ENCODE measurements at regions not wholly inside any gene's neighbourhood (a gene's known extent, or its start where the extent isn't known, plus 50 kb on each side); places are given as distances from the start of the nearest gene placed in this dataset.
"Not testable (repeated sequence)": the region's sequence is repeated elsewhere in the genome, so short reads cannot be mapped to it uniquely, and the experiment has no call there.

DNA sequence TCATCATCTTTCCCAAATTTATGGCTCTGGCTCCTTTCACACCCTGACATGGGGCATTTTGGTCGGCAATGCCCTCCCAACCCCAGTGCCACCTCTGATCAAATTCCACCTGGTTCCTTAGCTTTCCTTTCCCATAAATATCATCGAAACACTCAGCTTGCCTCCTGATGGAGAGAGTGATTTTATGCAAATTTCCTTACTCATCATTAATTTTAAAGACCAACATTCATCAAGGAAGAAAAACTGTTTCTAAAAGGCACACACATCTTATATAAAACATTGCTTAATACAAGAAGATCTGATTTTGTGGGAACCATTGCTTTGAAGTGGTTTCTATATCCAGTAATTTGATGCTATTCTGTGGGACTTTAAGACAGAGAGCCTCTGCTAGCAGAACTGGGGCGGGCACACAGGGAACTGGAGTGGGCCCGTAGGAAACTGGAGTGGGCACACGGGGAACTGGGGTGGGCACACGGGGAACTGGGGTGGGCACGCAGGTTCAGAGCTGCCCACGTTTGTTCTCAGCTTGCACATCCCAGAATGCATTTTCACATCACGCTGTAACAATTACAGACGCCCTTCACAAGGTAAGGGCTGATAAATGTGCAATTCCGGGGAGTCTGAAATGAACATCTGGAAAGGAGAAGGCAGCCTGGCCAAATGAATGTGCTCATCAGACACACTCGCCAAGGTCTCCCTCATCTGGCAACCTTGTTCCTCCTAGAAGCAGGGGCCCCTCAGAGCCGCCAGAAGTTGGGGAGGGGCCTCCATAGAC lies 174.2 kb downstream of the RTP5 start:
- Histone ChIP-seq H3K4me3 (ENCODE audit: low read depth, low read length) (no peak overlapping the region), H3K9me3 (ENCODE audit: control insufficient read depth, insufficient read depth, low read length) (no peaks in the 10 kb centered on the region), H3K36me3 (ENCODE audit: control insufficient read depth, insufficient read depth, low read length) (no peaks in the 10 kb centered on the region), H3K9ac (ENCODE audit: low read depth, low read length) (no peak overlapping the region), H3K4me1 (ENCODE audit: control insufficient read depth, insufficient read depth, low read length) (no peaks in the 10 kb centered on the region), H3K27me3 (ENCODE audit: control insufficient read depth, insufficient read depth, low read length) (peaks cover 82% of the 10 kb centered on the region)

DNA sequence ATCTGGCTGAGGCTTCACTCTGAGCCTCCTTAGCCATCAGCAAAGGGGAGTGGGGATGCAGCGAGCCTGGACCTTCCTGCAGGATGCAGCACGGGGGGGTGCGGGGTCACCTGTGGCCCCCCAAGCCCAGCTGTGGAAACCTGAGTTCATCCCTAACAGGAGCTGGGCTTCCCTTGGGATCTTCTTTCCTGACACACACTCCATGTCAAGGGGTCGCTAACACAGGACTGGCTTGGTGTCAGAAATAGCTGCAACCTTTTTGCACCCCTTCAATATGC lies 174.7 kb downstream of the RTP5 start:
- no peak overlapping the region for H3K4me3 ChIP-seq (ENCODE audit: low read depth, low read length)
- no peaks in the 10 kb centered on the region for H3K36me3 ChIP-seq (ENCODE audit: control insufficient read depth, insufficient read depth, low read length)
- no peak overlapping the region for H3K9ac ChIP-seq (ENCODE audit: low read depth, low read length)
- no peaks in the 10 kb centered on the region for H3K9me3 ChIP-seq (ENCODE audit: control insufficient read depth, insufficient read depth, low read length)
- peaks cover 82% of the 10 kb centered on the region for H3K27me3 ChIP-seq (ENCODE audit: control insufficient read depth, insufficient read depth, low read length)
- H3K4me1 ChIP-seq (ENCODE audit: control insufficient read depth, insufficient read depth, low read length) = no peaks in the 10 kb centered on the region

DNA sequence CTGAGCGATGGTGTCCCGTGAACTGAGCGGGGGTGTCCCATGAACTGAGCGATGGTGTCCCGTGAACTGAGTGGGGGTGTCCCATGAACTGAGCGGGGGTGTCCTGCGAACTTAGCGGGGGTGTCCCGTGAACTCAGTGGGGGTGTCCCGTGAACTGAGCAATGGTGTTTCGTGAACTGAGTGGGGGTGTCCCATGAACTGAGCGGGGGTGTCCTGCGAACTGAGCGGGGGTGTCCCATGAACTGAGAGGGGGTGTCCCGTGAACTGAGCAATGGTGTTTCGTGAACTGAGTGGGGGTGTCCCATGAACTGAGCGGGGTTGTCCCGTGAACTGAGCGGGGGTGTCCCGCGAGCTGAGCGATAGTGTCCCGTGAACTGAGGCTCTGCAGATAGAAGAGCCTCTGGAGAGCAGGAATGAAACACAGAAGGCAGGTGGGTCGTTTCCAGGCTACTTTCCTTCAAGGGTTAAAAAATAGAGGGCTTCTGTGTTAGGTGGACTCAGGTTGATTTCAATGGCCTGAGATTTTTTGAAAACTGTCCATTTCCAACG lies 176.1 kb downstream of the RTP5 start:
- not testable (repeated sequence) for H3K9me3 ChIP-seq (ENCODE audit: control insufficient read depth, insufficient read depth, low read length); H3K4me1 ChIP-seq (ENCODE audit: control insufficient read depth, insufficient read depth, low read length); H3K9ac ChIP-seq (ENCODE audit: low read depth, low read length); H3K36me3 ChIP-seq (ENCODE audit: control insufficient read depth, insufficient read depth, low read length); H3K4me3 ChIP-seq (ENCODE audit: low read depth, low read length)
- peaks cover 82% of the 10 kb centered on the region for H3K27me3 ChIP-seq (ENCODE audit: control insufficient read depth, insufficient read depth, low read length)

DNA sequence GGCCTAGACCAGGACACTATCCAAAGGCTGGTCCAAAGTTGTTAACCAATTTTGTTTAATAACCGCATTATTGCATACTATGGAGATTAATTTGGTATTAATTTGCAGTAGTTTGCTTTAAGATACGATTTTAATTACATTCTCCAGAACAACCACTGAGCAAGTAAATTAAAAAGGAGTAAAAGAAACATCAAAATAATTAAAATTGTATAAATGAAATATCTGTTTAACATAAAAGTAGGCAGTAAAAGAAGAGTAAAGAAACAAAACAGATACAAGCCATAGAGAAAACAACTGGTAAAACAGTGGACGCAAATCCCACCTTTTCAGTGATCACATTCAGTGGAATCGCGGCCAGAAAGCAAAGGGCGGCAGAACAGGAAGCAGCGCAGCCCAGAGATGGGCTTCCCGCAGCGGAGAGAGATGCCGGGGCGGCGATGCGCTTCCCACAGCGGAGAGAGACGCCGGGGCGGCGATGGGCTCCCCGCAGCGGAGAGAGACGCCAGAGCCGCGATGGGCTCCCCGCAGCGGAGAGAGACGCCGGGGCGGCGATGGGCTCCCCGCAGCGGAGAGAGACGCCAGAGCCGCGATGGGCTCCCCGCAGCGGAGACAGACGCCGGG lies 176.8 kb downstream of the RTP5 start:
- H3K4me1 ChIP-seq (ENCODE audit: control insufficient read depth, insufficient read depth, low read length) = no peaks in the 10 kb centered on the region
- H3K9me3 ChIP-seq (ENCODE audit: control insufficient read depth, insufficient read depth, low read length) = no peaks in the 10 kb centered on the region
- no peaks in the 10 kb centered on the region for H3K36me3 ChIP-seq (ENCODE audit: control insufficient read depth, insufficient read depth, low read length)
- no peak overlapping the region for H3K4me3 ChIP-seq (ENCODE audit: low read depth, low read length)
- H3K9ac ChIP-seq (ENCODE audit: low read depth, low read length) = no peak overlapping the region
- peaks cover 82% of the 10 kb centered on the region for H3K27me3 ChIP-seq (ENCODE audit: control insufficient read depth, insufficient read depth, low read length)

DNA sequence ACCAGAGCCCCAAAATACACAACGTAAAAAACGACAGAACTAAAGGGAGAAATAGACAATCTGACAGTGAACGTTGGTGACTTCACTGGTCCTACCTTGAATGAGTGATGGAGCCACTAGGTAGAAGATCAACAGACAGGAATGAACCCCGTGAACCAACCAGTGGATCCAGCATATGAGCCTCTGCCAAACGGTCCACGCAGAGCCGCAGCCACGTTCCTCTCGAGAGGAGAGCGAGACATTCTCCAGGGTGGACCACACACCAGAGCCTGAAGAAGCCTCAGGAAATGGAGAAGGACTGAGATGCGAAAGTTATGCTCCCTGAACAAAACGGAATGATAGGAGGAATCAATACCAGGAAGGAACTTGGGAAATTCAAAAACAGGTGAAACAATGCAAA lies 178.4 kb downstream of the RTP5 start:
- no peak overlapping the region for H3K9ac ChIP-seq (ENCODE audit: low read depth, low read length)
- H3K27me3 ChIP-seq (ENCODE audit: control insufficient read depth, insufficient read depth, low read length) = peaks cover 81% of the 10 kb centered on the region
- no peaks in the 10 kb centered on the region for H3K9me3 ChIP-seq (ENCODE audit: control insufficient read depth, insufficient read depth, low read length)
- no peaks in the 10 kb centered on the region for H3K4me1 ChIP-seq (ENCODE audit: control insufficient read depth, insufficient read depth, low read length)
- no peaks in the 10 kb centered on the region for H3K36me3 ChIP-seq (ENCODE audit: control insufficient read depth, insufficient read depth, low read length)
- no peak overlapping the region for H3K4me3 ChIP-seq (ENCODE audit: low read depth, low read length)

DNA sequence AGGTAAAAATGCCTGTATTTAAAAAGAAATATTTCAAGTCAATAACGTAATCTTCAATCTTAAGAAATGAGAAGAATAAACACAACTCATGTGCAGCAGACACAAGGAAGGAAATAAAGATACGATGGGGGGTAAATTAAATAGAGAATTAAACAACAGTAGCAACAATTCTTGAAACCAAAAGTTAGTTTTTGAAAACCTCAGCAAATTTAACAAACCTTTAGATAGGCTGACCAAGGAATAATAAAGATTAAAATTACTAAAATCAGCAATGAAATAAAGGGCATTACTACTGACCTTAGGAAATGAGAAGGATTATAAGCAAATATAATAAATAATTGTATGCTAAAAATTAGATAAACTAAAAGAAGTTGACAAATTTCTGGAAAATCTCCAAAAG lies 178.9 kb downstream of the RTP5 start:
- no peaks in the 10 kb centered on the region for H3K4me1 ChIP-seq (ENCODE audit: control insufficient read depth, insufficient read depth, low read length)
- H3K27me3 ChIP-seq (ENCODE audit: control insufficient read depth, insufficient read depth, low read length) = peaks cover 81% of the 10 kb centered on the region
- H3K9ac ChIP-seq (ENCODE audit: low read depth, low read length) = no peak overlapping the region
- no peaks in the 10 kb centered on the region for H3K9me3 ChIP-seq (ENCODE audit: control insufficient read depth, insufficient read depth, low read length)
- no peaks in the 10 kb centered on the region for H3K36me3 ChIP-seq (ENCODE audit: control insufficient read depth, insufficient read depth, low read length)
- H3K4me3 ChIP-seq (ENCODE audit: low read depth, low read length) = no peak overlapping the region

DNA sequence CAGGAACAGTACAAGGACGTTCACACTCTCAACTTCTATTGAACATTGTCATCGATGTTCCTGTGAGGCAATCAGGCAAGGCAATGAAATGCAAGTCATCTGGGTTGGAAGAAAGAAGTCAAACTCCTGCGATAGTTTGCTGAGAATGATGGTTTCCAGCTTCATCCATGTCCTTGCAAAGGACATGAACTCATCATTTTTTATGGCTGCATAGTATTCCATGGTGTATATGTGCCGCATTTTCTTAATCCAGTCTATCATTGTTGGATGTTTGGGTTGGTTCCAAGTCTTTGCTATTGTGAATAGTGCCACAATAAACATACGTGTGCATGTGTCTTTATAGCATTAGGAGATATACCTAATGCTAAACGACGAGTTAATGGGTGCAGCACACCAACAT lies 180.0 kb downstream of the RTP5 start:
- H3K9ac ChIP-seq (ENCODE audit: low read depth, low read length); H3K4me1 ChIP-seq (ENCODE audit: control insufficient read depth, insufficient read depth, low read length); H3K4me3 ChIP-seq (ENCODE audit: low read depth, low read length); H3K9me3 ChIP-seq (ENCODE audit: control insufficient read depth, insufficient read depth, low read length); H3K36me3 ChIP-seq (ENCODE audit: control insufficient read depth, insufficient read depth, low read length): not testable (repeated sequence)
- peaks cover 81% of the 10 kb centered on the region for H3K27me3 ChIP-seq (ENCODE audit: control insufficient read depth, insufficient read depth, low read length)

DNA sequence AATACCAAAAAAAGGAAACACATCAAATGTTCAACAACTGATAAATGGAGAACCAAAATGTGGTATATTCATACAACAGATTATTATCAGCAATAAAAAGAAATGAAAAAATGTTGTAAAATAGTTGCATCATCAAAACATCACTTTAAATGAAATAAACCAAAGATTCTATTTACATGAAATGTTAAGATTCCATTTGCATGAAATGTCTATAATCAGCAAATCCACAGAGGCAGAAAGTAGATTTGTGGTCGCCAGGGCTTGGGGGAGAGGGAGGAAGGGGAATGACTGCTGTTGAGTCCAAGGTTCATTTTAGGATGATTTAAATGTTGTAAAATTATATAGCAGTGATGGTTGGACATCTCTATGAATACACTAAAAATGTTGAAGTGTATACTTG lies 181.9 kb downstream of the RTP5 start:
- Histone ChIP-seq H3K36me3 (ENCODE audit: control insufficient read depth, insufficient read depth, low read length) (no peaks in the 10 kb centered on the region), H3K9me3 (ENCODE audit: control insufficient read depth, insufficient read depth, low read length) (no peaks in the 10 kb centered on the region), H3K9ac (ENCODE audit: low read depth, low read length) (no peak overlapping the region), H3K4me1 (ENCODE audit: control insufficient read depth, insufficient read depth, low read length) (no peaks in the 10 kb centered on the region), H3K27me3 (ENCODE audit: control insufficient read depth, insufficient read depth, low read length) (peaks cover 84% of the 10 kb centered on the region), H3K4me3 (ENCODE audit: low read depth, low read length) (no peak overlapping the region)

DNA sequence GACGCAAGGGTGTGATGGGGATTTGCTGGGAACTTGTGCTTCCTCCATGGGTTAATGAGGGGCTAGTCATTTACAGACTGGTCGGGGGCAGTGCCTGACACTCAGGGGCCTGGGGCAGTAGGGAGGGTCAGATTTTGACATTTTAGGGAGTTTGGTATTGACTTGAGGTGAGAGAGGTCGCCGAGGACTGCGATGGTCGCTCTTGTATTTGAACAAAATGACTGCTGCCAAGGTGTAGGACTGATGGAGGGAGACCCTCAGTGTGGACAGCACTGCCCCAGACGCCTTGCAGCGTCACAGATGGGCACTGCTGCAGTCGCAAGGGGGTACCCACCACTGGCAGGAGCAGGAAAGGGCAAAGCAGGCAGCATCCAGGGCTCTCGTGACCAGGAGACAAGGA lies 182.9 kb downstream of the RTP5 start:
- Histone ChIP-seq H3K36me3 (ENCODE audit: control insufficient read depth, insufficient read depth, low read length) (no peaks in the 10 kb centered on the region), H3K4me1 (ENCODE audit: control insufficient read depth, insufficient read depth, low read length) (no peaks in the 10 kb centered on the region), H3K4me3 (ENCODE audit: low read depth, low read length) (no peak overlapping the region), H3K9ac (ENCODE audit: low read depth, low read length) (no peak overlapping the region), H3K27me3 (ENCODE audit: control insufficient read depth, insufficient read depth, low read length) (peaks cover 94% of the 10 kb centered on the region), H3K9me3 (ENCODE audit: control insufficient read depth, insufficient read depth, low read length) (no peaks in the 10 kb centered on the region)

DNA sequence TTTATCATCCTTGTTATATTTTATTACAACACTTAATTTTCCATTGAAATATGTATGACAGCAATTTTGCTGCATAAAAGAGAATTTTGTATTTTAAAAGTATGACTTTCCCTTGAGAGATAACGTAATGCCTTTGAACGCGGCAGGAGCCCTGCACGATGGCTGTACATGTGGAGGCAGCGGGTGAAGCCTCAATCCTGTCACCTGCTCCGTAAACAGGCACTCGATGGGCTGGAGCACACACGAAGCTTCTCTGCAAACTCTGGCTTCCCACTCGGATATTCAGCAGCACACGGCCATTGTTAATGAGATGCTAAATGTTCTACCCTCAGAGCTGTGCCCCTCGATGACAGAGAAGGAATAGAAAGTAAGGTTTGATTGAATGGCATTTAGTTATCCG lies 184.4 kb downstream of the RTP5 start:
- H3K4me1 ChIP-seq (ENCODE audit: control insufficient read depth, insufficient read depth, low read length) = no peaks in the 10 kb centered on the region
- no peak overlapping the region for H3K4me3 ChIP-seq (ENCODE audit: low read depth, low read length)
- H3K36me3 ChIP-seq (ENCODE audit: control insufficient read depth, insufficient read depth, low read length) = no peaks in the 10 kb centered on the region
- H3K9ac ChIP-seq (ENCODE audit: low read depth, low read length) = no peak overlapping the region
- H3K27me3 ChIP-seq (ENCODE audit: control insufficient read depth, insufficient read depth, low read length) = peaks cover 89% of the 10 kb centered on the region
- H3K9me3 ChIP-seq (ENCODE audit: control insufficient read depth, insufficient read depth, low read length) = no peaks in the 10 kb centered on the region

DNA sequence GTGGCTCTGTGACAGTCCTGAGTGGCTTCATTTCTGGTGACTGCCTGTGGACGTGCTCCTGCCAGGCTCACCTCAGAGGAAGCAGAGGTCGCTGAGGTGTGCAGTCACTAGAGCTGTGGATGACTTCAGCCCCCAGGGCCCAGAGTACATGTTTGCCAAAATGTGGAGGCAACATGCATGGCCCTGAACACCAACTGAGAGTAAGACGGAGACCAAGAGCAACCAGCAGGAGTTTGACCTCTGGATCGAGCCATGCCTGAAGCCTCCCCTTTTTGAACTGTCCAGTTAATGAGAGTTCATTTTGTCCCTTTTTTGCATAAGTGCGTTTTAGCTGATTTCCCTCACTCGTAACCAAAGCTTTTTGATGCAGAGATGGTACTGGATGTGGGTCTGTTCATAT lies 184.9 kb downstream of the RTP5 start:
- no peak overlapping the region for H3K4me3 ChIP-seq (ENCODE audit: low read depth, low read length)
- no peaks in the 10 kb centered on the region for H3K9me3 ChIP-seq (ENCODE audit: control insufficient read depth, insufficient read depth, low read length)
- no peaks in the 10 kb centered on the region for H3K36me3 ChIP-seq (ENCODE audit: control insufficient read depth, insufficient read depth, low read length)
- H3K4me1 ChIP-seq (ENCODE audit: control insufficient read depth, insufficient read depth, low read length) = no peaks in the 10 kb centered on the region
- peaks cover 88% of the 10 kb centered on the region for H3K27me3 ChIP-seq (ENCODE audit: control insufficient read depth, insufficient read depth, low read length)
- H3K9ac ChIP-seq (ENCODE audit: low read depth, low read length) = no peak overlapping the region
